ENCODE measurements at regions not wholly inside any gene's neighbourhood (a gene's known extent, or its start where the extent isn't known, plus 50 kb on each side); places are given as distances from the start of the nearest gene placed in this dataset.

DNA sequence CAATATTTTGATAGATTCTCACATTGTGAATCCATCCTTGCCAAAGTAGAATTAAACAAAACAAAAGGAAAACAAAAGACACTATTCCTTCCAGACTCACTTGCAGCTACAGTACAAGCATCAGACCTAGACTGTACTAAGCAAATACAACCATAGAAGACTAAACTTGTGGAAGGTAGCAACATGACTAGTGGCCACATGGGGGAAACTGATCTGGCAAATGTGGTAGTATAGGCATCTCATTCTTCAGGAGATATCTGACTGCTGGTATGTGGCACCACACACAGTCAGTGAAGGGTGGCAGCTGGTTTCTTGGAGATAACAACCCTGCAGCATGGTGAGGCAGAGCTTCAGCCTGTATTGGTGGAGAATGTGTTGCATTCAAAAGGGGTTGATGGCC lies 81.0 kb upstream of the ACVR2A start:
- ATAC-seq: no peak

GRCh38 chr2:147760984-147761383 lies 83.8 kb upstream of the ACVR2A start:
- ATAC-seq: no peak
- Histone ChIP-seq H3K9me3 (no peaks in the 10 kb centered on the region), H3K4me1 (no peaks in the 10 kb centered on the region), H3K27me3 (no peaks in the 10 kb centered on the region), H3K27ac (no peak overlapping the region), H3K4me3 (no peak overlapping the region), H3K36me3 (no peaks in the 10 kb centered on the region)
- TF ChIP-seq POLR2A (IDR thresholded peaks at IDR 0.05) (no peak), POLR2AphosphoS5 (IDR thresholded peaks at IDR 0.05) (no peak), EP300 (IDR thresholded peaks at IDR 0.05) (no peak)
- TF ChIP-seq, protein P1, sequence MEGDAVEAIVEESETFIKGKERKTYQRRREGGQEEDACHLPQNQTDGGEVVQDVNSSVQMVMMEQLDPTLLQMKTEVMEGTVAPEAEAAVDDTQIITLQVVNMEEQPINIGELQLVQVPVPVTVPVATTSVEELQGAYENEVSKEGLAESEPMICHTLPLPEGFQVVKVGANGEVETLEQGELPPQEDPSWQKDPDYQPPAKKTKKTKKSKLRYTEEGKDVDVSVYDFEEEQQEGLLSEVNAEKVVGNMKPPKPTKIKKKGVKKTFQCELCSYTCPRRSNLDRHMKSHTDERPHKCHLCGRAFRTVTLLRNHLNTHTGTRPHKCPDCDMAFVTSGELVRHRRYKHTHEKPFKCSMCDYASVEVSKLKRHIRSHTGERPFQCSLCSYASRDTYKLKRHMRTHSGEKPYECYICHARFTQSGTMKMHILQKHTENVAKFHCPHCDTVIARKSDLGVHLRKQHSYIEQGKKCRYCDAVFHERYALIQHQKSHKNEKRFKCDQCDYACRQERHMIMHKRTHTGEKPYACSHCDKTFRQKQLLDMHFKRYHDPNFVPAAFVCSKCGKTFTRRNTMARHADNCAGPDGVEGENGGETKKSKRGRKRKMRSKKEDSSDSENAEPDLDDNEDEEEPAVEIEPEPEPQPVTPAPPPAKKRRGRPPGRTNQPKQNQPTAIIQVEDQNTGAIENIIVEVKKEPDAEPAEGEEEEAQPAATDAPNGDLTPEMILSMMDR (IDR thresholded peaks at IDR 0.05): no peak
- WGBS, 2 donors (ENCODE audit: low coverage in 1 of 2): 76 to 83% methylated on average over 2 of the region's 2 CpGs

More for the DNA sequence above, 81.0 kb upstream of the ACVR2A start:
- no peak overlapping the region for H3K27ac ChIP-seq
- no peak overlapping the region for H3K4me3 ChIP-seq
- peaks cover 0 to 10% (median 0%) of the 10 kb centered on the region in 3 donors for H3K9me3 ChIP-seq
- H3K36me3 ChIP-seq: no peaks in the 10 kb centered on the region
- no peaks in the 10 kb centered on the region for H3K27me3 ChIP-seq
- TF ChIP-seq POLR2AphosphoS5 (IDR thresholded peaks at IDR 0.05) (no peak), POLR2A (IDR thresholded peaks at IDR 0.05) (no peak), EP300 (IDR thresholded peaks at IDR 0.05) (no peak)
- TF ChIP-seq, protein P1 (IDR thresholded peaks at IDR 0.05): no peak
- H3K4me1 ChIP-seq: no peaks in the 10 kb centered on the region

- Histone ChIP-seq H3K4me3 (no peak overlapping the region), H3K4me1 (no peaks in the 10 kb centered on the region), H3K27me3 (no peaks in the 10 kb centered on the region), H3K27ac (no peak overlapping the region), H3K36me3 (no peaks in the 10 kb centered on the region), H3K9me3 (no peaks in the 10 kb centered on the region)
- TF ChIP-seq, protein P1 (IDR thresholded peaks at IDR 0.05): no peak
- TF ChIP-seq POLR2A (IDR thresholded peaks at IDR 0.05) (no peak), POLR2AphosphoS5 (IDR thresholded peaks at IDR 0.05) (no peak)
- 64 to 82% methylated on average over 2 to 3 of the region's 3 CpGs for WGBS, 2 donors (ENCODE audit: low coverage in 1 of 2)
- no peak for ATAC-seq
These were observed 85.3 kb upstream of the ACVR2A start for GRCh38 chr2:147759536-147759935.

DNA sequence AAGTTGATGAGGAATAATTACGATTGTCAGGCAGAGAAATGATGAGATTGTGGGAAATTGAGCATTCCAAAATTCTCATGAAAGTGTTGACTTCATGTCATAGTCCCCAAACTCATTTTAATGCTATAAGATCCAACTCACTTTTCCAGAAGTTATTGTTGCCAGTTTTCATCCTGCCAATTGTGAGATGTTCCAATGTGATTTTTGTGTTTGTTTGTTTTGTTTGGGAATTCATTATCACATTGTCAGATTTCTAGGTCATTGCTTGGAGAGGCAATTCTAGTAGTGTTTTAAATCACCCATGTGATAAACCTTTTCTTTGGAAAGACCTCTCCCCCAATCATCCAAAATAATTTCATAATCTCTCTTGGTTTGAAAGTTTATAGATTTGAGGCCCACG lies 86.0 kb upstream of the ACVR2A start:
- no peak for ATAC-seq
- Histone ChIP-seq H3K4me3 (no peak overlapping the region), H3K27me3 (no peaks in the 10 kb centered on the region), H3K27ac (no peak overlapping the region), H3K9me3 (no peaks in the 10 kb centered on the region), H3K36me3 (no peaks in the 10 kb centered on the region), H3K4me1 (no peaks in the 10 kb centered on the region)
- 74 to 85% methylated on average over 2 of the region's 2 CpGs for WGBS, 2 donors (ENCODE audit: low coverage in 1 of 2)
- TF ChIP-seq, protein P1 (IDR thresholded peaks at IDR 0.05): no peak
- TF ChIP-seq EP300 (IDR thresholded peaks at IDR 0.05) (no peak), POLR2AphosphoS5 (IDR thresholded peaks at IDR 0.05) (no peak), POLR2A (IDR thresholded peaks at IDR 0.05) (no peak)

DNA sequence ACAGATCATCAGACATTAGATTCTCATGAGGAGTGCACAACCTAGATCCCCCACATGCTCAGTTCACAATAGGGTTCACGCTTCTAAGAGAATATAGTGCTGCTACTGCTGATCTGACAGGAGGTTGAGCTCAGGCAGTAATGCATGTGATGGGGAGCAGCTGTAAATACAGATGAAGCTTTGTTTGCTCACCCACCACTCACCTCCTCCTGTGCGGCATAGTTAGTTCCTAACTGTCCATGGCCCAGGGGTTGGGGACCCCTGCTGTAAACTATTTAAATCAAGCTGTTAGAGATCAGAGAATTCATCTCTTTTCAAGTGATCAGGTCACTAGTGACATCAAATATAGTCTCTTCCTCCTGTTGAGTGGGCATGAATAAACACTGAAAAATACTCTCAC lies 88.8 kb upstream of the ACVR2A start:
- no peaks in the 10 kb centered on the region for H3K27me3 ChIP-seq
- no peaks in the 10 kb centered on the region for H3K4me1 ChIP-seq
- H3K9me3 ChIP-seq: no peaks in the 10 kb centered on the region
- TF ChIP-seq, protein P1 (IDR thresholded peaks at IDR 0.05): no peak
- no peak for TF ChIP-seq POLR2A (IDR thresholded peaks at IDR 0.05)
- no peak for TF ChIP-seq EP300 (IDR thresholded peaks at IDR 0.05)
- TF ChIP-seq POLR2AphosphoS5 (IDR thresholded peaks at IDR 0.05): no peak
- no peaks in the 10 kb centered on the region for H3K36me3 ChIP-seq
- ATAC-seq: no peak
- H3K4me3 ChIP-seq: no peak overlapping the region
- WGBS, 2 donors (ENCODE audit: low coverage in 1 of 2): 57 to 60% methylated on average over 1 to 2 of the region's 2 CpGs
- no peak overlapping the region for H3K27ac ChIP-seq
